ENCODE measurements at regions not wholly inside any gene's neighbourhood (a gene's known extent, or its start where the extent isn't known, plus 50 kb on each side); places are given as distances from the start of the nearest gene placed in this dataset.

DNA sequence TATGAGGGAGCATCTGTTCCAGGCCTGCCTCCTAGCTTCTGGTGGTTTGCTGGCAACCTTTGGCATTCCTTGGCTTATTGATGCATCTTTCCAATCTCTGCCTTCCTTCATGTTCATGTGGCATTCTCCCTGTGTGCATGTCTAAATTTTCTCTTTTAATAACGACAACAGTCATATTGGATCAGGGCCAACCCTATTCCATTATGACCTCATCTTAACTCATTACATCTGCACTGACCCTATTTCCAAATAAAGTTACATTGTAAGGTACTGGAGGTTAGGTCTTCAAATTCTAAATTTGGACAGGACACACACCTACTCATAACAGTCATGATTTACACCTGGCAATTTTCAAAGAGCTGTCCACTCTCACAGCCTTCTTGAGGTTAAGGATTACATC is 117.2 kb upstream of the FGGY start:
- no peaks in the 10 kb centered on the region for H3K9me3 ChIP-seq (ENCODE audit: low read depth)
- no peaks in the 10 kb centered on the region for H3K79me2 ChIP-seq
- H3K4me2 ChIP-seq, result no peak overlapping the region
- H3K9me2 ChIP-seq (replicated peaks; ENCODE audit: insufficient read depth), result no peaks in the 10 kb centered on the region
- H3K4me3 ChIP-seq, result no peak overlapping the region
- no peak for TF ChIP-seq EZH2phosphoT487 (IDR thresholded peaks at IDR 0.05; ENCODE audit: low read depth, severe bottlenecking, unreplicated experiment)
- TF ChIP-seq EZH2 (IDR thresholded peaks at IDR 0.05; ENCODE audit: borderline replicate concordance), result no peak
- TF ChIP-seq, protein P1, sequence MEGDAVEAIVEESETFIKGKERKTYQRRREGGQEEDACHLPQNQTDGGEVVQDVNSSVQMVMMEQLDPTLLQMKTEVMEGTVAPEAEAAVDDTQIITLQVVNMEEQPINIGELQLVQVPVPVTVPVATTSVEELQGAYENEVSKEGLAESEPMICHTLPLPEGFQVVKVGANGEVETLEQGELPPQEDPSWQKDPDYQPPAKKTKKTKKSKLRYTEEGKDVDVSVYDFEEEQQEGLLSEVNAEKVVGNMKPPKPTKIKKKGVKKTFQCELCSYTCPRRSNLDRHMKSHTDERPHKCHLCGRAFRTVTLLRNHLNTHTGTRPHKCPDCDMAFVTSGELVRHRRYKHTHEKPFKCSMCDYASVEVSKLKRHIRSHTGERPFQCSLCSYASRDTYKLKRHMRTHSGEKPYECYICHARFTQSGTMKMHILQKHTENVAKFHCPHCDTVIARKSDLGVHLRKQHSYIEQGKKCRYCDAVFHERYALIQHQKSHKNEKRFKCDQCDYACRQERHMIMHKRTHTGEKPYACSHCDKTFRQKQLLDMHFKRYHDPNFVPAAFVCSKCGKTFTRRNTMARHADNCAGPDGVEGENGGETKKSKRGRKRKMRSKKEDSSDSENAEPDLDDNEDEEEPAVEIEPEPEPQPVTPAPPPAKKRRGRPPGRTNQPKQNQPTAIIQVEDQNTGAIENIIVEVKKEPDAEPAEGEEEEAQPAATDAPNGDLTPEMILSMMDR (IDR thresholded peaks at IDR 0.05; ENCODE audit: poor library complexity), result no peak
- WGBS (ENCODE audit: low lambda C conversion rate, missing lambda C conversion rate), result 71% methylated on average over 1 of the region's 1 CpG
- H4K20me1 ChIP-seq (ENCODE audit: insufficient read depth, poor library complexity, severe bottlenecking), result no peaks in the 10 kb centered on the region
- H3K4me1 ChIP-seq (ENCODE audit: insufficient read depth), result peaks cover 36% of the 10 kb centered on the region
- no peaks in the 10 kb centered on the region for H3K27me3 ChIP-seq
- no peak for DNase-seq (ENCODE audit: low spot score)
- no peak overlapping the region for H2AFZ ChIP-seq
- H3K27ac ChIP-seq, result peak overlapping the region; percentile 56
- no peaks in the 10 kb centered on the region for H3K36me3 ChIP-seq (replicated peaks; ENCODE audit: insufficient read depth, low read depth)

DNA sequence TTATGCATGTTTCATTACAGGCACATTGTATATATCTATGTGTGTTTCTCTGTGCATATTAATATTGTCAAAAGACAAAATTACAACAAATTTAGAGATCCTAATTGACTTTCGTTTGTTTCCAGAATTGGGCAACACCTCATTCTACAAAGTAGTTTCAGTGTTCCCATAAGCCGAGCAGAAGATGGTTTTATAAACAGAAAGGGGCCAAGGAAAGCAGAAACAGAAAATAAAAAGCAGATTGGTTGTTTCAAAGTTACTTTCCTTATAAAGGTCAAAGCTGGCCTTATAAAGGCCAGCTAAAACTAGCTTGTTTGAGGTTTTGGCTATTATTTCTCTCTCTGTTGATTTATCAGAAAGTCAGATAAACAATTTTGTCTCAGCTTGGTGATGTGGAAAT is 116.2 kb upstream of the FGGY start:
- H3K9me3 ChIP-seq (ENCODE audit: low read depth), result no peaks in the 10 kb centered on the region
- no peak for DNase-seq (ENCODE audit: low spot score)
- no peaks in the 10 kb centered on the region for H3K79me2 ChIP-seq
- TF ChIP-seq EZH2phosphoT487 (IDR thresholded peaks at IDR 0.05; ENCODE audit: low read depth, severe bottlenecking, unreplicated experiment) (no peak), EZH2 (IDR thresholded peaks at IDR 0.05; ENCODE audit: borderline replicate concordance) (no peak)
- TF ChIP-seq, protein P1 (IDR thresholded peaks at IDR 0.05; ENCODE audit: poor library complexity), result no peak
- peak overlapping the region; percentile 36 for H3K4me2 ChIP-seq
- peaks cover 38% of the 10 kb centered on the region for H3K4me1 ChIP-seq (ENCODE audit: insufficient read depth)
- no peaks in the 10 kb centered on the region for H3K36me3 ChIP-seq (replicated peaks; ENCODE audit: insufficient read depth, low read depth)
- no peaks in the 10 kb centered on the region for H3K9me2 ChIP-seq (replicated peaks; ENCODE audit: insufficient read depth)
- no peaks in the 10 kb centered on the region for H3K27me3 ChIP-seq
- no peaks in the 10 kb centered on the region for H4K20me1 ChIP-seq (ENCODE audit: insufficient read depth, poor library complexity, severe bottlenecking)
- H3K4me3 ChIP-seq, result no peak overlapping the region
- peak overlapping the region; percentile 27 for H3K27ac ChIP-seq
- no peak overlapping the region for H2AFZ ChIP-seq
- WGBS (ENCODE audit: low lambda C conversion rate, missing lambda C conversion rate), result 42% methylated on average over 2 of the region's 2 CpGs

DNA sequence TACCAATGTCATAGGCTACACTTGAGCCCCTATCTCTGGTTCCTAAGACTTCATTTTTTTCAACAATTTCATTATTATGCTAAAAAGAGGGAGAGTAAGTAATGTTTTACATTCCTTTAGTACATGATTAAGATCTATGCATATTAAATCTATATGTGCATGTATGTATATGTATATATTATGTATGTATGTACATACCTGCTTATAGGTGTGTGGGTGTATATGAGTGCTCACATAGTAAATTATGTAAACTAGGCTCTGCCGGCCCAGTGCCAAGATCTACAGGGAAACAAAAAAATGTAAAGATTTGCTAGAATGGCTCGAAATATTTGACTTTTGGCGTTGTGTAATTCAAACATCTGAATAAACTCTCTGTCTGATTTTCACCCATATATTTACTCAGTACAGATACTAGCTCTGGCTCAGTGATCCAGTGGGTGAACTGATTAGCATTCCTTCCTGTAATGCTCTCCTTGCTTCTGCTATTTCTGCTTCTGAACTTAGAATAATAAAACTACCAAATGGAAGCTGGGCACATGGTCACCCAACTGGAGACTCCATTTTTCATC is 113.1 kb upstream of the FGGY start:
- no peaks in the 10 kb centered on the region for H3K9me2 ChIP-seq (replicated peaks; ENCODE audit: insufficient read depth)
- H3K4me3 ChIP-seq, result no peak overlapping the region
- H3K4me1 ChIP-seq (ENCODE audit: insufficient read depth), result peaks cover 41% of the 10 kb centered on the region
- TF ChIP-seq EZH2phosphoT487 (IDR thresholded peaks at IDR 0.05; ENCODE audit: low read depth, severe bottlenecking, unreplicated experiment) (no peak), EZH2 (IDR thresholded peaks at IDR 0.05; ENCODE audit: borderline replicate concordance) (no peak)
- TF ChIP-seq, protein P1 (IDR thresholded peaks at IDR 0.05; ENCODE audit: poor library complexity), result no peak
- no peaks in the 10 kb centered on the region for H3K27me3 ChIP-seq
- no peak overlapping the region for H3K27ac ChIP-seq
- H3K9me3 ChIP-seq (ENCODE audit: low read depth), result no peaks in the 10 kb centered on the region
- H4K20me1 ChIP-seq (ENCODE audit: insufficient read depth, poor library complexity, severe bottlenecking), result no peaks in the 10 kb centered on the region
- no peak overlapping the region for H2AFZ ChIP-seq
- H3K4me2 ChIP-seq, result no peak overlapping the region
- no peaks in the 10 kb centered on the region for H3K36me3 ChIP-seq (replicated peaks; ENCODE audit: insufficient read depth, low read depth)
- DNase-seq (ENCODE audit: low spot score), result no peak
- no peaks in the 10 kb centered on the region for H3K79me2 ChIP-seq
- WGBS (ENCODE audit: low lambda C conversion rate, missing lambda C conversion rate), result 75% methylated on average over 3 of the region's 3 CpGs

Data from hepatocyte (in vitro differentiated cells).